ENCODE measurements at regions not wholly inside any gene's neighbourhood (a gene's known extent, or its start where the extent isn't known, plus 50 kb on each side); places are given as distances from the start of the nearest gene placed in this dataset.
"Not testable (repeated sequence)": the region's sequence is repeated elsewhere in the genome, so short reads cannot be mapped to it uniquely, and the experiment has no call there.

- DNase-seq, result not testable (repeated sequence)
Observed at GRCh38 chr2:42988055-42988454, 195.7 kb upstream of the HAAO start.

GRCh38 chr2:42987112-42987922 is 194.9 kb upstream of the HAAO start:
- DNase-seq, result no peak

GRCh38 chr2:42984617-42985016 is 192.2 kb upstream of the HAAO start:
- DNase-seq, result no peak

- no peak for DNase-seq
Observed at GRCh38 chr2:42984081-42984480, 191.7 kb upstream of the HAAO start.

- no peak for DNase-seq
Observed at GRCh38 chr2:42980764-42981416, 188.5 kb upstream of the HAAO start.

- DNase-seq, result no peak
Observed at GRCh38 chr2:42979870-42980763, 187.7 kb upstream of the HAAO start.

GRCh38 chr2:42979416-42979869 is 187.1 kb upstream of the HAAO start:
- DNase-seq, result no peak

- DNase-seq, result no peak
Observed at GRCh38 chr2:42978887-42979415, 186.6 kb upstream of the HAAO start.

- no peak for DNase-seq
Observed at GRCh38 chr2:42978175-42978886, 185.9 kb upstream of the HAAO start.

- DNase-seq, result no peak
Observed at GRCh38 chr2:42977270-42978174, 185.1 kb upstream of the HAAO start.

- no peak for DNase-seq
Observed at GRCh38 chr2:42976351-42976750, 184.0 kb upstream of the HAAO start.

- DNase-seq, result peak; percentile 77
Observed at GRCh38 chr2:42974721-42975717, 182.6 kb upstream of the HAAO start.

- DNase-seq, result no peak
Observed at GRCh38 chr2:42974169-42974720, 181.9 kb upstream of the HAAO start.

- no peak for DNase-seq
Observed at GRCh38 chr2:42973726-42974125, 181.3 kb upstream of the HAAO start.

- DNase-seq, result not testable (repeated sequence)
Observed at GRCh38 chr2:42972933-42973516, 180.6 kb upstream of the HAAO start.

GRCh38 chr2:42971947-42972736 is 179.8 kb upstream of the HAAO start:
- DNase-seq, result no peak

GRCh38 chr2:42971381-42971780 is 179.0 kb upstream of the HAAO start:
- DNase-seq, result no peak

GRCh38 chr2:42970151-42970550 is 177.8 kb upstream of the HAAO start:
- no peak for DNase-seq

Data from activated T-cell treated with anti-CD3 and anti-CD28 coated beads, Interleukin-2, amount 50 U/mL, for 48 hours (primary cell).